ENCODE measurements at regions not wholly inside any gene's neighbourhood (a gene's known extent, or its start where the extent isn't known, plus 50 kb on each side); places are given as distances from the start of the nearest gene placed in this dataset.

DNA sequence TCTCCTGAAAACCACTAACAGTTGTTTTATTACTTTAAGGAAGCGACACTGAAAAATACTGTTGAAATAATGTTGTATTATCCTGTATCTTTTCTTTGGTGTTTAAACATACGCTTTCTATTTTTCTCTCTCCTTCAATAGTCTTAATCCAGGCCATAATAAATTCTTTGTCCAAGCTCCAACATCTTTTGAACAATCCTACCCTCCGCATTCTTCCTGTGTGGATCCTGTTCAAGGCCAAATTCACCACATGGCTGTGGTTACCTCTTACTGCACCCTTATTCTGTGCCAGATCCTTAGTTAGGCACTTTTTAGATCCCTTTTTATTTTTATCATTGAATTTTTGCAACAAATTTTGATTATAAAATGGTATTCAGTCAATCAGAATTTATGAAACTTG lies 1691.5 kb downstream of the MAT2B start:
- H3K36me3 Mint-ChIP-seq (ENCODE audit: low read depth): no peaks in the 10 kb centered on the region
- no peak for DNase-seq
- no peak overlapping the region for H3K27ac Mint-ChIP-seq
- H3K4me1 Mint-ChIP-seq (ENCODE audit: low read depth): no peaks in the 10 kb centered on the region
- no peaks in the 10 kb centered on the region for H3K27me3 Mint-ChIP-seq
- ATAC-seq: no peak
- no peak overlapping the region for H3K4me3 Mint-ChIP-seq
- ChIA-PET POLR2A (no interaction called here), CTCF (no interaction called here)
- intact Hi-C loops (cut with micrococcal nuclease): no loop called here
- H3K9me3 Mint-ChIP-seq: peaks cover 1% of the 10 kb centered on the region
- TF ChIP-seq, protein P1, sequence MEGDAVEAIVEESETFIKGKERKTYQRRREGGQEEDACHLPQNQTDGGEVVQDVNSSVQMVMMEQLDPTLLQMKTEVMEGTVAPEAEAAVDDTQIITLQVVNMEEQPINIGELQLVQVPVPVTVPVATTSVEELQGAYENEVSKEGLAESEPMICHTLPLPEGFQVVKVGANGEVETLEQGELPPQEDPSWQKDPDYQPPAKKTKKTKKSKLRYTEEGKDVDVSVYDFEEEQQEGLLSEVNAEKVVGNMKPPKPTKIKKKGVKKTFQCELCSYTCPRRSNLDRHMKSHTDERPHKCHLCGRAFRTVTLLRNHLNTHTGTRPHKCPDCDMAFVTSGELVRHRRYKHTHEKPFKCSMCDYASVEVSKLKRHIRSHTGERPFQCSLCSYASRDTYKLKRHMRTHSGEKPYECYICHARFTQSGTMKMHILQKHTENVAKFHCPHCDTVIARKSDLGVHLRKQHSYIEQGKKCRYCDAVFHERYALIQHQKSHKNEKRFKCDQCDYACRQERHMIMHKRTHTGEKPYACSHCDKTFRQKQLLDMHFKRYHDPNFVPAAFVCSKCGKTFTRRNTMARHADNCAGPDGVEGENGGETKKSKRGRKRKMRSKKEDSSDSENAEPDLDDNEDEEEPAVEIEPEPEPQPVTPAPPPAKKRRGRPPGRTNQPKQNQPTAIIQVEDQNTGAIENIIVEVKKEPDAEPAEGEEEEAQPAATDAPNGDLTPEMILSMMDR (IDR thresholded peaks at IDR 0.05): no peak

DNA sequence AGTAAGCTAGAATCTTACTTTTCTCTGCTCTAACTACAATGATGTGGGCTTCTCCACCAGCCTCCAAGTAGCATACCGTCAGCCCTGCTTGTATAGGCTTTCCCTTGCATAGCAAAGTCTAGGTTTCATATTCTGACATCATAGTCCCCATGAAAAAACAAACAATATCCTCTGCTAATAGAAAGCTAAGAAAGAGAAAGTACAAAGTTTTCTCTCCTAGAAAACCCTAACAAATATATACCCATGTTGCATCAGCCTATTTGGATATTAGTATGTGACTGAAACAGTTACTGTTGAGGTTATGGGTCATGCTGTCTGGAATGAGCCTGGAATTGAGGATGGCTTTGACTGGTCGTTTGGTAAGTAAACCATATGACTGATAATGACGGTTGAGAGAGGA lies 1696.0 kb downstream of the MAT2B start:
- H3K9me3 Mint-ChIP-seq: peaks cover 1% of the 10 kb centered on the region
- DNase-seq: no peak
- H3K27me3 Mint-ChIP-seq: no peaks in the 10 kb centered on the region
- no peaks in the 10 kb centered on the region for H3K4me1 Mint-ChIP-seq (ENCODE audit: low read depth)
- no peak overlapping the region for H3K27ac Mint-ChIP-seq
- TF ChIP-seq, protein P1 (IDR thresholded peaks at IDR 0.05): no peak
- ChIA-PET CTCF (no interaction called here), POLR2A (no interaction called here)
- ATAC-seq: no peak
- no peaks in the 10 kb centered on the region for H3K36me3 Mint-ChIP-seq (ENCODE audit: low read depth)
- intact Hi-C loops (cut with micrococcal nuclease): no loop called here
- no peak overlapping the region for H3K4me3 Mint-ChIP-seq

DNA sequence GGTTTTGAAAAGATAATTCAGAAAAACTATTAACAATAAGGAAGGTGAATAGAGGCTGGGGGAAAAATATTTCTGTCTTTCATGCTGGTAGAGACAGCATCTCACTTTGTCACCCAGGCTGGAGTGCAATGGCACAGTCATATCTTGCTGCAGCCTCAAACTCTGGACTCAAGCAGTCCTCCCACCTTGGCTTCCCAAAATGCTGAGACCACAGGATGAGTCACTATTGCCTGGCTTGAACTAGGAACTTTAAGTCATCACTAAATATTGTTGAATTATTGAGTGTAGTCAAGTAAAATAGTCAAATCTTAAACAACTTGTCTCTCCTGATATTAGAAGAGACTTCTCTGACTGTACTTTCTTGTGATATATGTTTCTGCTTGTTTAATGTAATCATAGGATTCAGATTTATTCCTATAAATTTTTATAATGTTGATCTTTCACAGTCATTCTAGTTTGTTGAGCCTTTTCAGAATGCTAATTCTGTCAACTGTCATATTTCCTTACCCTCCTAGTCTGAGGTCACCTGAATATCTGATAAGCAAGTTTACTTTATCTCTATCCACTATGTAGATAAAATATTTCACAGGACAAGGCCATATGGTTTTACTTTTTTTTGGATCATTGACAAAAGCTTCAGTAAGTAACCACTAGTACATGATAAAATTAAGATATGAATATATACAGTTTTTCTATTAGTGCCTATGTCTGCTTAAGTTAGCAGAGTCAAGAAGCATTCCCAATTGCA lies 1696.5 kb downstream of the MAT2B start:
- H3K9me3 Mint-ChIP-seq: peaks cover 1% of the 10 kb centered on the region
- ATAC-seq (no peak), DNase-seq (no peak)
- H3K4me1 Mint-ChIP-seq (ENCODE audit: low read depth): no peaks in the 10 kb centered on the region
- intact Hi-C loops (cut with micrococcal nuclease): no loop called here
- CTCF ChIA-PET: no interaction called here
- POLR2A ChIA-PET: no interaction called here
- H3K27me3 Mint-ChIP-seq: no peaks in the 10 kb centered on the region
- H3K27ac Mint-ChIP-seq: no peak overlapping the region
- H3K4me3 Mint-ChIP-seq: no peak overlapping the region
- no peaks in the 10 kb centered on the region for H3K36me3 Mint-ChIP-seq (ENCODE audit: low read depth)
- TF ChIP-seq, protein P1 (IDR thresholded peaks at IDR 0.05): no peak

DNA sequence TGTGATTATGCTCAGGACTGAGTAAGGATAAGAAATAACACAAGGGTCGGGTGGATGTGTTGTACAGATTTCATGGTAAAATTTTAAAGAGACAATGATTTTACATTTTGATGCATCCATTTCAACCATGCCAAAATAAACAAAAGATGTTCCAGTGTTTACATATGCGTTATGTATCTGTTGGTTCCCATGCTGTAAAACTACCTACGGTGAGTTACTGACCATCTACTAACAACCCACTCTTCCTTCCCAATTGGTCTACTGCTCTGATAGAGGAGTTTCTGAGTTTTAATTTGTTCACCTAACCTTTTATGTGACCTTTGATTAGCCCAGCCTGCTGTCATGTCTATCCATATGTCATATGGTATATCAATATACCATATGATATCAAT lies 1697.1 kb downstream of the MAT2B start:
- no peaks in the 10 kb centered on the region for H3K27me3 Mint-ChIP-seq

DNA sequence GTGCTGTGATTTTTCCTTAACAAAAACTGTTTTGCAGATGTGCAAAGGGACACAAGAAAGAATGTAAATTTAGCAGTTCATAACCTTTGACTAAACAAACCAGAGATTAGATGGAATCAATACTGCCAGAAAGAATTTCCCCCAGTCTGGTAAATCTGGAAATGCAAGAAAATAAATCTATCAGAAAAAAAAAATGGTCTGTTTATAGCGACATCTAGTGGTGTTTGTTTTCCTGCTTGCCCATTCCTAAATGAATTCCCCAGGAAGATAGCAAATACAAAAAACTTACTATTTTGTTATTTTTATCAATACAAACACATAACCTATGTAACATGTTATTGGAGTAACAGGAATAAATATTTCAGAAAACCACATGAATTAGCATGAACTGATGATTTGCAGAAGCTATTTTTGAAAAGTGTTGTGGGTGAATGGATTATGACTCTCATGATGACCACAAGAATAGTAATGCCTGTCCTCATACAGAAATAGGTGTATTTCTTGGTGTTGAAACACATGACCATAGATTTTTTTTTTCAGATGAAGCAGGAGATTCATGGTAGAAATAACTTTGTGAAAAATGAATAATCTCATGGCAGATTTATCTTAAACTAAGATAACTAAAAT lies 1703.8 kb downstream of the MAT2B start:
- Mint-ChIP-seq H3K4me1 (ENCODE audit: low read depth) (no peaks in the 10 kb centered on the region), H3K36me3 (ENCODE audit: low read depth) (no peaks in the 10 kb centered on the region), H3K4me3 (no peak overlapping the region), H3K27me3 (no peaks in the 10 kb centered on the region), H3K9me3 (no peaks in the 10 kb centered on the region), H3K27ac (no peak overlapping the region)
- ChIA-PET CTCF (no interaction called here), POLR2A (no interaction called here)
- TF ChIP-seq, protein P1 (IDR thresholded peaks at IDR 0.05): peak; percentile 78
- ATAC-seq (no peak), DNase-seq (no peak)
- intact Hi-C loops (cut with micrococcal nuclease): loop anchor here (5.0 kb wide), 1 partner anchor 1647 kb away; no protein-coding TSS in a partner anchor

More for the DNA sequence above, 1697.1 kb downstream of the MAT2B start:
- POLR2A ChIA-PET: no interaction called here
- peaks cover 1% of the 10 kb centered on the region for H3K9me3 Mint-ChIP-seq
- DNase-seq (no peak), ATAC-seq (no peak)
- H3K36me3 Mint-ChIP-seq (ENCODE audit: low read depth): no peaks in the 10 kb centered on the region
- CTCF ChIA-PET: no interaction called here
- no peak overlapping the region for H3K4me3 Mint-ChIP-seq
- no peaks in the 10 kb centered on the region for H3K4me1 Mint-ChIP-seq (ENCODE audit: low read depth)
- TF ChIP-seq, protein P1 (IDR thresholded peaks at IDR 0.05): no peak
- H3K27ac Mint-ChIP-seq: no peak overlapping the region
- intact Hi-C loops (cut with micrococcal nuclease): no loop called here

Measured in activated CD8-positive, alpha-beta T cell treated with anti-CD3 and anti-CD28 coated beads for 36 hours (primary cell).